IMR-90 (cell line): ENCODE measurements at regions not wholly inside any gene's neighbourhood (a gene's known extent, or its start where the extent isn't known, plus 50 kb on each side); places are given as distances from the start of the nearest gene placed in this dataset.

ENCODE experiments used
- ATAC-seq: fragments of 200-7000 bp; cut with Tn5 transposase; 2 replicates; pipeline ENCODE4 v1.9.1; 2020; ENCODE audit warnings: low read depth, mild to moderate bottlenecking, moderate library complexity
- BruUV-seq: library from RNA; stranded (reverse); fragments of 400-500 nt; replicated peaks from 2 replicates; lab custom pipeline; 2021; lab: Mats Ljungman, UMichigan
- CTCF ChIA-PET: fragments of 300-600 bp; formaldehyde crosslinking; extraction: SDS; loops from one replicate; lab custom pipeline; 2021; ENCODE audit warnings: antibody characterized with exemption; lab: Yijun Ruan, JAX
- POLR2A ChIA-PET: fragments of 300-600 bp; sonication (Branson Sonifier 250); formaldehyde crosslinking; loops from one replicate; lab custom pipeline; 2022; ENCODE audit warnings: antibody characterized with exemption; ENCODE audit not compliant: unreplicated experiment; lab: Charles Lee
- DNase-seq: peaks from one replicate; pipeline ENCODE4 v3.0.0; 2013
- H2AFZ ChIP-seq: replicated peaks from 2 replicates; pipeline ENCODE3; 2013; ENCODE audit warnings: low read length, mild to moderate bottlenecking; ENCODE audit not compliant: poor library complexity
- H2AK5ac ChIP-seq: 2 replicates; pipeline ENCODE4 v1.6.1; 2013; ENCODE audit warnings: low read depth, low read length, inconsistent platforms
- H2AK9ac ChIP-seq: replicated peaks from 2 replicates; pipeline ENCODE3; 2013; ENCODE audit warnings: mild to moderate bottlenecking, low read depth, low read length, moderate library complexity; ENCODE audit not compliant: poor library complexity
- H2BK120ac ChIP-seq: 2 replicates; pipeline ENCODE4 v1.6.1; 2013; ENCODE audit warnings: low read depth, low read length, inconsistent platforms
- H2BK15ac ChIP-seq: 3 replicates; pipeline ENCODE4 v1.6.1; 2013; ENCODE audit warnings: low read depth, low read length, inconsistent platforms
- H2BK20ac ChIP-seq: 2 replicates; pipeline ENCODE4 v1.6.1; 2013; ENCODE audit warnings: low read depth, mild to moderate bottlenecking, inconsistent platforms, low read length, moderate library complexity
- H2BK5ac ChIP-seq: 2 replicates; pipeline ENCODE4 v1.6.1; 2013; ENCODE audit warnings: mild to moderate bottlenecking, low read depth, low read length, inconsistent platforms; ENCODE audit not compliant: poor library complexity, severe bottlenecking
- H3K14ac ChIP-seq: replicated peaks from 2 replicates; pipeline ENCODE4 v1.6.1; 2013; ENCODE audit warnings: low read depth, low read length, inconsistent platforms
- H3K18ac ChIP-seq: 2 replicates; pipeline ENCODE4 v1.6.1; 2013; ENCODE audit warnings: low read depth, low read length, control low read depth
- H3K23ac ChIP-seq: 2 replicates; pipeline ENCODE4 v1.6.1; 2013; ENCODE audit warnings: low read depth, low read length, inconsistent platforms
- H3K27ac ChIP-seq: 2 replicates; pipeline ENCODE4 v1.5.1; 2013; ENCODE audit warnings: mild to moderate bottlenecking, control low read depth, low read length; ENCODE audit not compliant: insufficient read depth
- H3K27me3 ChIP-seq: 2 replicates; pipeline ENCODE4 v1.6.1; 2013; ENCODE audit warnings: low read length; ENCODE audit not compliant: control insufficient read depth, insufficient read depth
- H3K36me3 ChIP-seq: 2 replicates; pipeline ENCODE4 v1.6.1; 2013; ENCODE audit warnings: low read length, mixed read lengths; ENCODE audit not compliant: control insufficient read depth, insufficient read depth
- H3K4ac ChIP-seq: 2 replicates; pipeline ENCODE4 v1.6.1; 2013; ENCODE audit warnings: low read depth, low read length, inconsistent platforms
- H3K4me1 ChIP-seq: 2 replicates; pipeline ENCODE4 v1.6.1; 2013; ENCODE audit warnings: low read length, mixed read lengths; ENCODE audit not compliant: control insufficient read depth, insufficient read depth
- H3K4me2 ChIP-seq: 2 replicates; pipeline ENCODE4 v1.6.1; 2013; ENCODE audit warnings: low read depth, mild to moderate bottlenecking, control low read depth, low read length, moderate library complexity
- H3K4me3 ChIP-seq: 2 replicates; pipeline ENCODE4 v1.5.1; 2013; ENCODE audit warnings: low read depth, mild to moderate bottlenecking, control low read depth, low read length, moderate library complexity; ENCODE audit not compliant: insufficient read depth
- H3K56ac ChIP-seq: 2 replicates; pipeline ENCODE4 v1.6.1; 2013; ENCODE audit warnings: low read length, inconsistent platforms; ENCODE audit not compliant: insufficient read depth; ENCODE audit errors: extremely low read depth
- H3K79me1 ChIP-seq, 2 experiments: 2 replicates each; pipeline ENCODE4 v1.6.1; 2013; ENCODE audit warnings: low read length in 2 of 2, inconsistent platforms in 1 of 2, low read depth in 1 of 2
- H3K9ac ChIP-seq: 2 replicates; pipeline ENCODE4 v1.6.1; 2013; ENCODE audit warnings: low read depth, low read length, control low read depth
- H3K9me1 ChIP-seq: 2 replicates; pipeline ENCODE4 v1.6.1; 2013; ENCODE audit warnings: low read length, inconsistent platforms; ENCODE audit not compliant: insufficient read depth
- H3K9me3 ChIP-seq: 2 replicates; pipeline ENCODE4 v1.6.1; 2013; ENCODE audit warnings: low read length; ENCODE audit not compliant: control insufficient read depth, insufficient read depth
- H4K20me1 ChIP-seq: 2 replicates; pipeline ENCODE4 v1.6.1; 2013; ENCODE audit warnings: low read length, inconsistent platforms; ENCODE audit not compliant: insufficient read depth
- H4K5ac ChIP-seq: 2 replicates; pipeline ENCODE4 v1.6.1; 2013; ENCODE audit warnings: mild to moderate bottlenecking, low read depth, low read length, control low read depth
- H4K8ac ChIP-seq, 2 experiments: 2 replicates each; pipeline ENCODE4 v1.6.1; 2013; ENCODE audit warnings: low read depth in 2 of 2, low read length in 2 of 2, control low read depth in 1 of 2, inconsistent platforms in 1 of 2
- H4K91ac ChIP-seq: 2 replicates; pipeline ENCODE4 v1.6.1; 2013; ENCODE audit warnings: low read depth, low read length, inconsistent platforms; ENCODE audit not compliant: insufficient read depth
- BHLHE40 ChIP-seq: fragments of 150-350 bp; IDR thresholded peaks from 2 replicates; pipeline ENCODE4 v1.6.1; 2016; ENCODE audit warnings: mild to moderate bottlenecking, low read depth, low read length
- CEBPB ChIP-seq: IDR thresholded peaks from 2 replicates; pipeline ENCODE4 v1.6.1; 2012; ENCODE audit warnings: low read depth, low read length, improper control_type of control experiment
- CHD1 ChIP-seq: IDR thresholded peaks from 2 replicates; pipeline ENCODE4 v1.6.1; 2012; ENCODE audit warnings: low read depth, low read length, improper control_type of control experiment
- CTCF ChIP-seq: conservative IDR thresholded peaks from 2 replicates; pipeline ENCODE4 v1.5.1; 2012; ENCODE audit warnings: mild to moderate bottlenecking, low read depth, low read length, improper control_type of control experiment
- FOS ChIP-seq: fragments of 150-350 bp; IDR thresholded peaks from 2 replicates; pipeline ENCODE4 v1.6.1; 2016; ENCODE audit warnings: low read depth, low read length
- MAFK ChIP-seq: IDR thresholded peaks from 2 replicates; pipeline ENCODE4 v1.6.1; 2012; ENCODE audit warnings: low read depth, low read length, improper control_type of control experiment
- MAZ ChIP-seq: IDR thresholded peaks from 2 replicates; pipeline ENCODE4 v1.6.1; 2012; ENCODE audit warnings: low read depth, mild to moderate bottlenecking, low read length, improper control_type of control experiment, moderate library complexity, borderline replicate concordance
- MXI1 ChIP-seq: IDR thresholded peaks from 2 replicates; pipeline ENCODE4 v1.6.1; 2012; ENCODE audit warnings: low read depth, mild to moderate bottlenecking, low read length, moderate library complexity, borderline replicate concordance
- NFE2L2 ChIP-seq: fragments of 150-350 bp; IDR thresholded peaks from 2 replicates; pipeline ENCODE4 v1.6.1; 2016; ENCODE audit warnings: low read depth, mild to moderate bottlenecking, low read length
- POLR2A ChIP-seq: IDR thresholded peaks from 2 replicates; pipeline ENCODE4 v1.6.1; 2012; ENCODE audit warnings: mild to moderate bottlenecking, low read depth, low read length
- RAD21 ChIP-seq: IDR thresholded peaks from 2 replicates; pipeline ENCODE4 v1.6.1; 2012; ENCODE audit warnings: low read length, improper control_type of control experiment
- RCOR1 ChIP-seq: IDR thresholded peaks from 2 replicates; pipeline ENCODE4 v1.6.1; 2012; ENCODE audit warnings: mild to moderate bottlenecking, low read length, improper control_type of control experiment; ENCODE audit not compliant: insufficient replicate concordance
- RFX5 ChIP-seq: IDR thresholded peaks from 2 replicates; pipeline ENCODE4 v1.8.0; 2012; ENCODE audit warnings: low read depth, mild to moderate bottlenecking, low read length, moderate library complexity
- SMC3 ChIP-seq: fragments of 150-350 bp; IDR thresholded peaks from 2 replicates; pipeline ENCODE4 v1.6.1; 2016; ENCODE audit warnings: low read depth, mild to moderate bottlenecking, antibody characterized with exemption, low read length, moderate library complexity
- WGBS, 2 experiments: methylation state at CpG; one replicate each; pipeline versions ENCODE4 v1.1.5 to v1.1.7; 2013; ENCODE audit warnings: missing lambda C conversion rate in 2 of 2; ENCODE audit not compliant: insufficient read length in 1 of 2; ENCODE audit errors: extremely low coverage in 2 of 2; 5-methylcytosine and 5-hydroxymethylcytosine counted together
- dilution Hi-C: fragments of 300-500 bp; cut with HindIII; formaldehyde crosslinking; loops from one replicate; pipeline ENCODE4 v1.14.3; 2018; ENCODE audit warnings: low sequenced_read_pairs; ENCODE audit not compliant: unreplicated experiment
- in situ Hi-C: fragments of 300-500 bp; cut with MboI; formaldehyde crosslinking; loops from 3 replicates; pipeline ENCODE4 v1.14.3; 2019; ENCODE audit warnings: low sequenced_read_pairs, inconsistent platforms, mixed read lengths
- intact Hi-C: fragments of 100-400 bp; cut with micrococcal nuclease; formaldehyde crosslinking; loops from 2 replicates; pipeline ENCODE4 v1.10.0; 2022
- TF ChIP-seq, protein P1 (sequence below): fragments of 150-350 bp; IDR thresholded peaks from 2 replicates; pipeline ENCODE4 v1.6.1; 2016; ENCODE audit warnings: low read depth, mild to moderate bottlenecking, low read length, moderate library complexity, borderline replicate concordance
- TF ChIP-seq, protein P2 (sequence below): fragments of 150-350 bp; IDR thresholded peaks from 2 replicates; pipeline ENCODE4 v1.6.1; 2017; ENCODE audit warnings: mild to moderate bottlenecking, antibody characterized with exemption, low read length, low read depth

GRCh38 chr5:166123717-166124116, 2167.7 kb upstream of the WWC1 start:
- no peak overlapping the region for H3K27ac ChIP-seq
- no peak overlapping the region for H4K91ac ChIP-seq
- ChIA-PET POLR2A (no interaction called here), CTCF (no interaction called here)
- H4K5ac ChIP-seq: no peak overlapping the region
- no peaks in the 10 kb centered on the region for H3K36me3 ChIP-seq
- no peak overlapping the region for H2BK15ac ChIP-seq
- H3K18ac ChIP-seq: no peak overlapping the region
- peaks cover 23% of the 10 kb centered on the region for H3K9me3 ChIP-seq
- H3K79me1 ChIP-seq: no peaks in the 10 kb centered on the region
- H3K4ac ChIP-seq: no peak overlapping the region
- H2BK120ac ChIP-seq: no peak overlapping the region
- H4K20me1 ChIP-seq: no peaks in the 10 kb centered on the region
- in situ Hi-C loops: no loop called here
- no TSS peak for BruUV-seq
- dilution Hi-C loops: no loop called here
- TF ChIP-seq, protein P1, sequence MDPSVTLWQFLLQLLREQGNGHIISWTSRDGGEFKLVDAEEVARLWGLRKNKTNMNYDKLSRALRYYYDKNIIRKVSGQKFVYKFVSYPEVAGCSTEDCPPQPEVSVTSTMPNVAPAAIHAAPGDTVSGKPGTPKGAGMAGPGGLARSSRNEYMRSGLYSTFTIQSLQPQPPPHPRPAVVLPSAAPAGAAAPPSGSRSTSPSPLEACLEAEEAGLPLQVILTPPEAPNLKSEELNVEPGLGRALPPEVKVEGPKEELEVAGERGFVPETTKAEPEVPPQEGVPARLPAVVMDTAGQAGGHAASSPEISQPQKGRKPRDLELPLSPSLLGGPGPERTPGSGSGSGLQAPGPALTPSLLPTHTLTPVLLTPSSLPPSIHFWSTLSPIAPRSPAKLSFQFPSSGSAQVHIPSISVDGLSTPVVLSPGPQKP: no peak
- no peak for TF ChIP-seq NFE2L2
- TF ChIP-seq BHLHE40: no peak
- TF ChIP-seq SMC3: no peak
- TF ChIP-seq CHD1: no peak
- no peak for TF ChIP-seq MAZ
- no peak for TF ChIP-seq RCOR1
- TF ChIP-seq MAFK: no peak
- TF ChIP-seq RAD21: no peak
- TF ChIP-seq RFX5: no peak
- no peak for TF ChIP-seq MXI1
- TF ChIP-seq CTCF: no peak
- TF ChIP-seq, protein P2, sequence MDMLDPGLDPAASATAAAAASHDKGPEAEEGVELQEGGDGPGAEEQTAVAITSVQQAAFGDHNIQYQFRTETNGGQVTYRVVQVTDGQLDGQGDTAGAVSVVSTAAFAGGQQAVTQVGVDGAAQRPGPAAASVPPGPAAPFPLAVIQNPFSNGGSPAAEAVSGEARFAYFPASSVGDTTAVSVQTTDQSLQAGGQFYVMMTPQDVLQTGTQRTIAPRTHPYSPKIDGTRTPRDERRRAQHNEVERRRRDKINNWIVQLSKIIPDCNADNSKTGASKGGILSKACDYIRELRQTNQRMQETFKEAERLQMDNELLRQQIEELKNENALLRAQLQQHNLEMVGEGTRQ: no peak
- TF ChIP-seq CEBPB: no peak
- TF ChIP-seq POLR2A: no peak
- TF ChIP-seq FOS: no peak
- H3K9ac ChIP-seq: no peak overlapping the region
- intact Hi-C loops: no loop called here
- ATAC-seq (no peak), DNase-seq (no peak)
- no peak overlapping the region for H2BK20ac ChIP-seq
- no peak overlapping the region for H2AFZ ChIP-seq
- no CpG with 5 or more reads among the region's 4 CpGs for WGBS, 2 experiments
- no peak overlapping the region for H3K23ac ChIP-seq
- no peak overlapping the region for H3K4me3 ChIP-seq
- no peak overlapping the region for H3K4me2 ChIP-seq
- no peak overlapping the region for H2AK5ac ChIP-seq
- no peak overlapping the region for H2BK5ac ChIP-seq
- no peak overlapping the region for H2AK9ac ChIP-seq
- no peaks in the 10 kb centered on the region for H3K27me3 ChIP-seq
- H4K8ac ChIP-seq: no peak overlapping the region
- no peaks in the 10 kb centered on the region for H3K9me1 ChIP-seq
- H3K14ac ChIP-seq: no peak overlapping the region
- no peaks in the 10 kb centered on the region for H3K4me1 ChIP-seq
- H3K56ac ChIP-seq: no peak overlapping the region
